ENCODE measurements at regions not wholly inside any gene's neighbourhood (a gene's known extent, or its start where the extent isn't known, plus 50 kb on each side); places are given as distances from the start of the nearest gene placed in this dataset.

DNA sequence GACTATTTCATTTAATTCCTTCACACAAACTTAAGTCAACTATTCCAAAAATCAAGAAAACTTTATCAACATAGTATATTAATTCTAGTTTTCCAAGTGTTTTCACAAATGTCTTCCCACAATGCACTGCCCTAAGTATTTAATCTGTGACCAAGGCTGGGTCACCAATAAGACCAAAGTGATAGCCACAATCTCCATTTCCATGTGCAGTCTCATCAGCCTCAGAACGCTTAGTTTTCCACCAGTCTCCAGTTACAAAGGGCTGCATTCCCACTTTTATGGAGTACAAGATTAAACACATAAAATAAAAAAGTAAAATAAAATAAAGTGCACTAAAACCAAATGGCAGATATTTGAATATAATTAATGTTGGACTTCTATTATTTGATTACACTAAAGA is 371.6 kb upstream of the CCNH start:
- TF ChIP-seq, protein P1, sequence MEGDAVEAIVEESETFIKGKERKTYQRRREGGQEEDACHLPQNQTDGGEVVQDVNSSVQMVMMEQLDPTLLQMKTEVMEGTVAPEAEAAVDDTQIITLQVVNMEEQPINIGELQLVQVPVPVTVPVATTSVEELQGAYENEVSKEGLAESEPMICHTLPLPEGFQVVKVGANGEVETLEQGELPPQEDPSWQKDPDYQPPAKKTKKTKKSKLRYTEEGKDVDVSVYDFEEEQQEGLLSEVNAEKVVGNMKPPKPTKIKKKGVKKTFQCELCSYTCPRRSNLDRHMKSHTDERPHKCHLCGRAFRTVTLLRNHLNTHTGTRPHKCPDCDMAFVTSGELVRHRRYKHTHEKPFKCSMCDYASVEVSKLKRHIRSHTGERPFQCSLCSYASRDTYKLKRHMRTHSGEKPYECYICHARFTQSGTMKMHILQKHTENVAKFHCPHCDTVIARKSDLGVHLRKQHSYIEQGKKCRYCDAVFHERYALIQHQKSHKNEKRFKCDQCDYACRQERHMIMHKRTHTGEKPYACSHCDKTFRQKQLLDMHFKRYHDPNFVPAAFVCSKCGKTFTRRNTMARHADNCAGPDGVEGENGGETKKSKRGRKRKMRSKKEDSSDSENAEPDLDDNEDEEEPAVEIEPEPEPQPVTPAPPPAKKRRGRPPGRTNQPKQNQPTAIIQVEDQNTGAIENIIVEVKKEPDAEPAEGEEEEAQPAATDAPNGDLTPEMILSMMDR (IDR thresholded peaks at IDR 0.05; ENCODE audit: low read depth, low read length), result no peak
- TF ChIP-seq, protein P2, sequence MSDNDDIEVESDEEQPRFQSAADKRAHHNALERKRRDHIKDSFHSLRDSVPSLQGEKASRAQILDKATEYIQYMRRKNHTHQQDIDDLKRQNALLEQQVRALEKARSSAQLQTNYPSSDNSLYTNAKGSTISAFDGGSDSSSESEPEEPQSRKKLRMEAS (IDR thresholded peaks at IDR 0.05; ENCODE audit: low read depth, low read length), result no peak
